Neural cell (in vitro differentiated cells): ENCODE measurements at regions not wholly inside any gene's neighbourhood (a gene's known extent, or its start where the extent isn't known, plus 50 kb on each side); places are given as distances from the start of the nearest gene placed in this dataset.

ENCODE experiments used
- H2AFZ ChIP-seq: fragments of 200-600, 300-800 bp; sonication (generic), shearing (Covaris generic); 2 replicates; pipeline ENCODE4 v1.6.0; 2014; ENCODE audit warnings: low read depth, mild to moderate bottlenecking, antibody characterized with exemption, low read length, moderate library complexity
- H3F3A ChIP-seq: fragments of 200-600 bp; shearing (Covaris generic); 2 replicates; pipeline ENCODE4 v1.6.1; 2016; ENCODE audit warnings: mild to moderate bottlenecking, moderate library complexity, mixed read lengths, antibody characterized with exemption, low read length; ENCODE audit not compliant: insufficient read depth, poor library complexity, severe bottlenecking
- H3K27ac ChIP-seq: fragments of 200-600, 300-800 bp; sonication (generic), shearing (Covaris generic); 2 replicates; pipeline ENCODE4 v1.5.1; 2014; ENCODE audit warnings: mild to moderate bottlenecking, low read length, moderate library complexity
- H3K27me3 ChIP-seq: fragments of 300-800, 200-600 bp; sonication (generic), shearing (Covaris generic); 2 replicates; pipeline ENCODE4 v1.6.0; 2014; ENCODE audit warnings: mild to moderate bottlenecking, low read depth, low read length, moderate library complexity; ENCODE audit not compliant: insufficient read depth
- H3K36me3 ChIP-seq: fragments of 300-800, 200-600 bp; sonication (generic), shearing (Covaris generic); 2 replicates; pipeline ENCODE4 v1.5.1; 2014; ENCODE audit warnings: mild to moderate bottlenecking, antibody characterized with exemption, low read length, moderate library complexity; ENCODE audit not compliant: insufficient read depth
- H3K4me2 ChIP-seq: fragments of 300-800, 200-600 bp; sonication (generic), shearing (Covaris generic); 2 replicates; pipeline ENCODE4 v1.6.0; 2014; ENCODE audit warnings: mild to moderate bottlenecking, low read length
- H3K4me3 ChIP-seq: fragments of 300-800, 200-600 bp; sonication (generic), shearing (Covaris generic); 2 replicates; pipeline ENCODE4 v1.5.1; 2014; ENCODE audit warnings: mild to moderate bottlenecking, low read length, moderate library complexity
- H3K79me2 ChIP-seq: fragments of 200-600 bp; shearing (Covaris generic); replicated peaks from 2 replicates; pipeline ENCODE4 v1.6.0; 2014; ENCODE audit warnings: mild to moderate bottlenecking, low read length, moderate library complexity; ENCODE audit not compliant: insufficient read depth
- H3K9ac ChIP-seq: fragments of 300-800, 200-600 bp; sonication (generic), shearing (Covaris generic); 2 replicates; pipeline ENCODE4 v1.6.1; 2016; ENCODE audit warnings: mild to moderate bottlenecking, low read length, mixed read lengths
- H3K9me2 ChIP-seq: fragments of 200-600 bp; shearing (Covaris generic); 2 replicates; pipeline ENCODE4 v1.6.1; 2016; ENCODE audit warnings: mild to moderate bottlenecking, low read length, mixed read lengths; ENCODE audit not compliant: insufficient read depth
- H3K9me3 ChIP-seq: fragments of 200-600, 300-800 bp; sonication (generic), shearing (Covaris generic); 2 replicates; pipeline ENCODE4 v1.6.1; 2016; ENCODE audit warnings: mild to moderate bottlenecking, mixed run types, low read length, moderate library complexity, mixed read lengths
- H4K20me1 ChIP-seq: fragments of 200-600 bp; shearing (Covaris generic); 2 replicates; pipeline ENCODE4 v1.6.1; 2016; ENCODE audit warnings: mild to moderate bottlenecking, mixed run types; ENCODE audit not compliant: insufficient read depth
- CTCF ChIP-seq: fragments of 450-650 bp; IDR thresholded peaks from 2 replicates; pipeline ENCODE4 v1.5.1; 2014; ENCODE audit warnings: antibody characterized with exemption, mild to moderate bottlenecking, moderate library complexity; ENCODE audit not compliant: poor library complexity, severe bottlenecking
- EP300 ChIP-seq: fragments of 450-650 bp; conservative IDR thresholded peaks from 2 replicates; pipeline ENCODE4 v1.6.1; 2014; ENCODE audit warnings: antibody characterized with exemption, mild to moderate bottlenecking, moderate library complexity; ENCODE audit not compliant: poor library complexity, severe bottlenecking
- EZH2 ChIP-seq: fragments of 200-600, 300-800 bp; shearing (Covaris generic), sonication (generic); IDR thresholded peaks from 2 replicates; pipeline ENCODE4 v1.6.1; 2014; ENCODE audit warnings: antibody characterized with exemption, low read length, borderline replicate concordance, mild to moderate bottlenecking; ENCODE audit not compliant: insufficient read depth, poor library complexity, severe bottlenecking
- MXI1 ChIP-seq: fragments of 450-650 bp; conservative IDR thresholded peaks from 2 replicates; pipeline ENCODE4 v1.6.1; 2014; ENCODE audit warnings: antibody characterized with exemption, mild to moderate bottlenecking; ENCODE audit not compliant: poor library complexity, severe bottlenecking
- POLR2AphosphoS5 ChIP-seq: IDR thresholded peaks from 2 replicates; pipeline ENCODE4 v1.6.1; 2012
- RAD21 ChIP-seq: fragments of 450-650 bp; conservative IDR thresholded peaks from 2 replicates; pipeline ENCODE4 v1.6.1; 2014; ENCODE audit warnings: antibody characterized with exemption, mild to moderate bottlenecking, moderate library complexity
- SMC3 ChIP-seq: fragments of 450-650 bp; conservative IDR thresholded peaks from 2 replicates; pipeline ENCODE4 v1.6.1; 2014; ENCODE audit warnings: antibody characterized with exemption, mild to moderate bottlenecking, moderate library complexity; ENCODE audit not compliant: poor library complexity
- TAF1 ChIP-seq: IDR thresholded peaks from 2 replicates; pipeline ENCODE4 v1.6.1; 2012; ENCODE audit warnings: low read depth
- TF ChIP-seq, protein P1 (sequence below): IDR thresholded peaks from 2 replicates; pipeline ENCODE4 v1.6.1; 2012; ENCODE audit warnings: borderline replicate concordance

DNA sequence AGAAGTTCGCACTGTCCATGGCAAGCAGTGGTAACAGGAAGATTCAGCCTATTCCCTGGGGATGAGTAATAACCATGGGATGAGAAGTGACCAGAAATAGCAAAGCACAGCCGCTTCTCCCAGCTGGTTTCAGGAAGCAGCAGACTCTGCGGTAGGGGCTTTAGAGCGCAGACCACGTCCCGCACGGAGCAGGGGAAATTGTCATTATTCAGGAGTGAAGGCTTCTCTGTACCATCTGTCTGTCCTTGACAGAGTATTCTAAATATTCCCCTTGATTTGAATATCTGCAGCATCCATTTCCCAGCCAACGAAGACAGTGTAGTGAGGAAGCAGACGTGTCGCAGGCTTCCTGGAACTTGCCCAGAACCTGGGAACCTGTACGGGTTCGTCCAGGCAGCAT lies 159.6 kb downstream of the NXNL2 start:
- Histone ChIP-seq H4K20me1 (no peaks in the 10 kb centered on the region), H3K4me3 (no peak overlapping the region), H3K79me2 (no peaks in the 10 kb centered on the region), H3K4me2 (no peak overlapping the region), H3K36me3 (no peaks in the 10 kb centered on the region), H3F3A (no peaks in the 10 kb centered on the region), H3K9me2 (no peaks in the 10 kb centered on the region), H2AFZ (no peak overlapping the region), H3K27me3 (no peaks in the 10 kb centered on the region), H3K27ac (no peak overlapping the region), H3K9ac (no peak overlapping the region), H3K9me3 (no peaks in the 10 kb centered on the region)
- TF ChIP-seq, protein P1, sequence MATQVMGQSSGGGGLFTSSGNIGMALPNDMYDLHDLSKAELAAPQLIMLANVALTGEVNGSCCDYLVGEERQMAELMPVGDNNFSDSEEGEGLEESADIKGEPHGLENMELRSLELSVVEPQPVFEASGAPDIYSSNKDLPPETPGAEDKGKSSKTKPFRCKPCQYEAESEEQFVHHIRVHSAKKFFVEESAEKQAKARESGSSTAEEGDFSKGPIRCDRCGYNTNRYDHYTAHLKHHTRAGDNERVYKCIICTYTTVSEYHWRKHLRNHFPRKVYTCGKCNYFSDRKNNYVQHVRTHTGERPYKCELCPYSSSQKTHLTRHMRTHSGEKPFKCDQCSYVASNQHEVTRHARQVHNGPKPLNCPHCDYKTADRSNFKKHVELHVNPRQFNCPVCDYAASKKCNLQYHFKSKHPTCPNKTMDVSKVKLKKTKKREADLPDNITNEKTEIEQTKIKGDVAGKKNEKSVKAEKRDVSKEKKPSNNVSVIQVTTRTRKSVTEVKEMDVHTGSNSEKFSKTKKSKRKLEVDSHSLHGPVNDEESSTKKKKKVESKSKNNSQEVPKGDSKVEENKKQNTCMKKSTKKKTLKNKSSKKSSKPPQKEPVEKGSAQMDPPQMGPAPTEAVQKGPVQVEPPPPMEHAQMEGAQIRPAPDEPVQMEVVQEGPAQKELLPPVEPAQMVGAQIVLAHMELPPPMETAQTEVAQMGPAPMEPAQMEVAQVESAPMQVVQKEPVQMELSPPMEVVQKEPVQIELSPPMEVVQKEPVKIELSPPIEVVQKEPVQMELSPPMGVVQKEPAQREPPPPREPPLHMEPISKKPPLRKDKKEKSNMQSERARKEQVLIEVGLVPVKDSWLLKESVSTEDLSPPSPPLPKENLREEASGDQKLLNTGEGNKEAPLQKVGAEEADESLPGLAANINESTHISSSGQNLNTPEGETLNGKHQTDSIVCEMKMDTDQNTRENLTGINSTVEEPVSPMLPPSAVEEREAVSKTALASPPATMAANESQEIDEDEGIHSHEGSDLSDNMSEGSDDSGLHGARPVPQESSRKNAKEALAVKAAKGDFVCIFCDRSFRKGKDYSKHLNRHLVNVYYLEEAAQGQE: no peak

DNA sequence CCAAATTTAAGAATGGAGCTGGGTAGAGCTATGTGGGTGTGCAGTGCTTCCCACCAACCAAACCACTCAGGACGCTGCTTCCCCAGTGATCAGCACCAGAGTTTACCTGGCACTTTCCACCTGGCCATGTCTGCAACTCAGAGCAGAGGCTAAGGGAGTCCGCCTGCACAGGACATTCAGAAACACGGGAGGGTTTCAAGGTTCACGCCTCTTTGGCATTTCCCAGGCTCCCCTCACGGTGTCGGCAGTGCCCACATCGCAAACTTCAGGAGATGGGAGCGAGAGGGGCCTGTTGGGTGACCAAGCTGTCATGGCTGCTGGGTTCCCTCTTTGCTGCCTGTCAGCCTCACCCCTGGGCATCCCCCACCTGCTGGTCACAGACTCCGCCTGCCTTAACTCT lies 161.5 kb downstream of the NXNL2 start:
- H3K9me3 ChIP-seq: no peaks in the 10 kb centered on the region
- no peak overlapping the region for H2AFZ ChIP-seq
- H3K4me3 ChIP-seq: no peak overlapping the region
- no peaks in the 10 kb centered on the region for H3K27me3 ChIP-seq
- H3K9ac ChIP-seq: no peak overlapping the region
- TF ChIP-seq EP300 (no peak), SMC3 (no peak), POLR2AphosphoS5 (no peak), CTCF (no peak), TAF1 (no peak), EZH2 (no peak), RAD21 (no peak), MXI1 (no peak)
- TF ChIP-seq, protein P1: no peak
- no peak overlapping the region for H3K27ac ChIP-seq
- H3K9me2 ChIP-seq: no peaks in the 10 kb centered on the region
- H3K79me2 ChIP-seq: no peaks in the 10 kb centered on the region
- no peaks in the 10 kb centered on the region for H4K20me1 ChIP-seq
- no peaks in the 10 kb centered on the region for H3F3A ChIP-seq
- no peaks in the 10 kb centered on the region for H3K36me3 ChIP-seq
- H3K4me2 ChIP-seq: no peak overlapping the region
